NCI-H2227 (cell line): ENCODE measurements at regions not wholly inside any gene's neighbourhood (a gene's known extent, or its start where the extent isn't known, plus 50 kb on each side); places are given as distances from the start of the nearest gene placed in this dataset.
"Not testable (repeated sequence)": the region's sequence is repeated elsewhere in the genome, so short reads cannot be mapped to it uniquely, and the experiment has no call there.

Experiments
- DNase-seq: peaks from one replicate; lab custom pipeline; 2025; ENCODE audit not compliant: unreplicated experiment; lab: John Stamatoyannopoulos, UW

DNA sequence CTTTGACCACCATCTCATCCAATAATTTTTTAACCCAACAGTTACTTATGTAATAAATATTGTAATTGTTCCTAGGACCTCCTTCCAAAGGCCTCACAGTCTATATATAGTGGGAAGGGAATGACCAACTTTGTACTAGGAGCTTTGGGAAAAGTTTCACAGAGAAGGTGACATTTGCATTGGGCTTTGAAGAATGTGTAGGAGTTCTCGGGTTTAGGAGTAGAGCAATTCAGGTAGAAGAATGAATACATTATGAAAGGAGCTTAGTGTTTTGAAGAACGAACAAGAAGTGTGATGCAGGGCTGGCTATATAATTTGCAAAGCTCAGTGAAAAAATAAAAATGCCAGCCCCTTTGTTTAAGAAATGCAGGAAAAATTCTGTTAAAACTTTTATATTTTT lies 330.4 kb upstream of the DEPDC1 start:
- no peak for DNase-seq

DNA sequence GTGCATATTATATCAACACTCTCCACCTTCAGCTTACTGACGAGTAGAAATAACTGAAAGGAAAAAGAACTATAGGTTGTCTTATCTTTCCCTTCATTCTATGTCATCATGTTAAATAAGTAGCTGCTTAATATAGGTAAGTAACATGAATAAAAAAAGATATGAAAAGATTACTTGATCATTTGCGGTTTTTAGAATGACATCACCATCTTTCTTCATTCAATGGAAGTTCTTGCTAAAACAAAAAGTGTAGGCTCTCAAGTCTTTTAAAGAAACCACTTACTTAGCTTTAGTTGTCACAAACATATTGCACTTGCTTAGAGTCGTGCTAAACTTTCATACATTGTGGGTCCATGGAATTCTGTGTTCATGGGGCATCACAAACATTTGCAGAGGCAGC lies 331.1 kb upstream of the DEPDC1 start:
- no peak for DNase-seq

GRCh38 chr1:68831281-68831680 lies 334.4 kb upstream of the DEPDC1 start:
- DNase-seq: no peak

DNA sequence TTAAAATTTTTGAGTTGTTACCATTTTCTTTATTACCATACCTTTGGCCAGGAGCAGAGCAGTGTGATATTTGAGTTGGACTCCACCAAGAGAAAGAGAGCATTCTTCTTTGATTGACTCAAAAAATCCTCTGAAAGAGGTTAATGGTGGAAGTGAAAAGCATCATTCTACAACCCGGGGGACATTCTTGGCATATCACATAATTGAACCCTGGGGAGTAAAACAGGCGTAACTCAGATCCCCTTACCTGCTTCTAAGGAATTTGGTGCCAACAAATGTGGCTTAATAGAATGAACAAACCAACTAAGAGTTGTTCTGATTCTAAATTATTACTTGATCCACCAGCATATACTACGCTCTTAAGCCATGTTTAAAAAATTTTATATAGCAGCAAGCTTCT lies 351.1 kb upstream of the DEPDC1 start:
- DNase-seq: no peak

GRCh38 chr1:68868606-68869005 lies 371.7 kb upstream of the DEPDC1 start:
- DNase-seq: no peak

- no peak for DNase-seq
These were observed 376.3 kb upstream of the DEPDC1 start for GRCh38 chr1:68873144-68873543.

DNA sequence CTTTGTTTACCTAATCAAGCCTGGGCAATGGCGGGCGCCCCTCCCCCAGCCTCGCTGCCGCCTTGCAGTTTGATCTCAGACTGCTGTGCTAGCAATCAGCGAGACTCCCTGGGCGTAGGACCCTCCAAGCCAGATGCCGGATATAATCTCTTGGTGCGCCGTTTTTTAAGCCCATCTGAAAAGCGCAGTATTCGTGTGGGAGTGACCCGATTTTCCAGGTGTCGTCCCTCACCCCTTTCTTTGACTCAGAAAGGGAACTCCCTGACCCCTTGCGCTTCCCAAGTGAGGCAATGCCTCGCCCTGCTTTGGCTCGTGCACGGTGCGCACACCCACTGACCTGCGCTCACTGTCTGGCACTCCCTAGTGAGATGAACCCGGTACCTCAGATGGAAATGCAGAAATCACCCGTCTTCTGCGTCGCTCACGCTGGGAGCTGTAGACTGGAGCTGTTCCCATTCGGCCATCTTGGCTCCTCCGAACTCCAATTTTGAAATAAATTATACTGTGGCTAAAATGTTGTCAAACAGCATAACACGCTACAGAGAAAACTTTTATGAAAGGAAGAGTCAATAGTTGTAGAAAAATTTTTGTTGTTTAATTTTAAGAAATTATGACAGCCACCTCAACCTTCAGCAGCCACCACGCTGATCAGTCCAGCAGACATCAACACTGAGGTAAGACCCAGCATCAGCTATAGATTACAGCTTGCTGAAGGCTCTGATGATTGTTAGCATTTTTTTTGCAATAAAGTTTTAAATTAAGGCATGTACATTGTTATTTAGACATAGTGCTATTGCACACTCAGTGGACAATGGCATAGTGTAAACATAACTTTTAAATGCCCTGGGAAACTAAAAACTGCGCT lies 384.7 kb upstream of the DEPDC1 start:
- peak; percentile 40 for DNase-seq

- DNase-seq: no peak
These were observed 392.6 kb upstream of the DEPDC1 start for GRCh38 chr1:68889471-68889870.

DNA sequence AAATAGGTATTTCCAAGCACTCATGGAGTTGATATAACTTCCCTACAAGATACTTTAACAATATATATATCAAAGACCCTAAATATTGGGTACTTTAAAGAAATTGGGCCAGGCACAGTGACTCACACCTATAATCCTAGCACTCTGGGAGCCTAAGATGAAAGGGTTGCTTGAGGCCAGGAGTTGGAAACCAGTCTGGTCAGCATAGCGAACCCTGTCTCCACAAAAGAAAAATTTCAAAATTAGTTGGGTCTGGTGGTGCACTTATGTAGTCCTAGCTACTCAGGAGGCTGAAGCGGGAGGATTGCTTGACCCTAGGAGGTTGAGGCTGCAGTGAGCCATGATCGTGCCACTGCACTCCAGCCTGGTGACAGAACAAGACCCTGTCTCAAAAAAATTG lies 393.9 kb upstream of the DEPDC1 start:
- no peak for DNase-seq

- DNase-seq: no peak
These were observed 407.6 kb upstream of the DEPDC1 start for GRCh38 chr1:68904477-68904876.

- no peak for DNase-seq
These were observed 409.5 kb upstream of the DEPDC1 start for GRCh38 chr1:68906431-68906830.

GRCh38 chr1:68907491-68907890 lies 410.6 kb upstream of the DEPDC1 start:
- DNase-seq: no peak

DNA sequence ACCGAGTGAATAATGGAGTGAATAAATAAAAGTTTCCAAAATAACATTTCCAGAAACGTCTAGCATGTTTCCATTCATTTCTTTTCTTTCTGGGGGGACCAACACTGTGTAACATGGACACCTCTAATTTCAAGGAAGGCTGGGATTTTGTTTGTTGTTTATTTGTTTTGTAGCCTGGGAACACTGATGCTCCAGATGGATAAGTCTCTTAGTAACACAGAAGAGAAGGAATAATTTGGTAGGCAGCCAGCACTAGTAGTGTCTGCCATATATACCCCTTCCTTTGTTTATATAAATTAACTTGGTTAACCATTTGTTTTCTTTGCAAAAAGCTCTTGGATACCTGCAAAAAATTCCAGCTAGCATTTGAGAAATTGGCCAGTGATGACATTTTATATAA lies 411.4 kb upstream of the DEPDC1 start:
- DNase-seq: no peak

- DNase-seq: no peak
These were observed 419.5 kb upstream of the DEPDC1 start for GRCh38 chr1:68916221-68916902.

DNA sequence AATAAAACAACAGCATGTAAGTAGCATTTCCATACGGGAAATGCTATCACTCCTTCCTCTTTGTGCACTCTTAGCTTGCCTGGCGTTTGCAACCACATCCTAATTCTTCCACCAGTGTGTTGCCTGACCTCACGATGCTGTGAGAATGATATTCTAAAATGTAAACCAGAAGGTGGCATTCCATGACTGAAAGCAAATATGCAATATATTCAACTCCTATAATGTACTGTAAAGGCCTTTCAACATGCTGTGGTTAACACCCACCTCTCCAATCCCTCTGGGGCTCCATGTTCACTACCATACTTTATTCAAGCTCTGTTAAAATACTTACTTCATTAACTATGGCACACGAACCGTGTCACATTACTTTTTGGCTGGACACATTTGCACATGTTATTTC lies 420.6 kb upstream of the DEPDC1 start:
- no peak for DNase-seq

GRCh38 chr1:68918563-68918962 lies 421.7 kb upstream of the DEPDC1 start:
- DNase-seq: no peak

DNA sequence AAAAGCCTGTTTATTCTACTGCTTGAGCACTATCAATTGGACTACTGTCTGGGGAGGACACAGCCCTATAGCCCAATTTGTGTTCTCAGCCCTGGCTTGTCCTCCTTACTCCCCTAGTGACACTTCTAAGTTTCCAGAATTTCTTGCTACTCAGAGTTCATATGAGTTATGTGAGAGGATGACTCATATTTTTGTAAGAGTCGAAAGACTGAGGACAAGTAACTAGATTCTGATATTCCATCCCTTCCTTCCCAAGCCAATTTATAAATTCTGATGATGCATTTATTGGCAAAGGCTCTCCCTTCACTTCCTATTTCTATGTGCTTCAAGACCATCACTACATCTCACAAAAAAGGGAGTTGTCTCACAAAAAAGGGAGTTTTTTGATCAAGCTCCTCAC lies 422.2 kb upstream of the DEPDC1 start:
- no peak for DNase-seq

GRCh38 chr1:68923475-68924088 lies 426.7 kb upstream of the DEPDC1 start:
- DNase-seq: not testable (repeated sequence)

GRCh38 chr1:68930101-68930500 lies 433.2 kb upstream of the DEPDC1 start:
- no peak for DNase-seq

DNA sequence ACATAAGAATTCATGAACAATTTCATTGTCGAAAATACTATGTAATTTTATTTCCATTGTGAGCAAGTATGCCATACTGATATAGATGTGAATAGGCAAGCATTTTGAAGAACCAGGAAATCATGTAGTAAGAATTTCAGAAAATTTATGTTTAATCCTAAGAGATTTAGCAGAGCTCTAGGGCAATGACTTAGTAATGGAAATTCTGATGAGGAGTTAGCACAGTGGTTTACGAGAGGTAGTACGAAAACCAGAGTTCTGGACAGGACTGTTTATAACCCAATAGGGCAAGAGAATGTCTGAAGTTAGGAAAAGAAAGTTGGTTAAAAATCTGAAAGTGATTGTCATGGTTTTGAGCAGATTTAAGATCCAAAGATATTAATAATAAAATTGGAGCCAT lies 439.6 kb upstream of the DEPDC1 start:
- no peak for DNase-seq

- DNase-seq: no peak
These were observed 441.3 kb upstream of the DEPDC1 start for GRCh38 chr1:68938051-68938666.

DNA sequence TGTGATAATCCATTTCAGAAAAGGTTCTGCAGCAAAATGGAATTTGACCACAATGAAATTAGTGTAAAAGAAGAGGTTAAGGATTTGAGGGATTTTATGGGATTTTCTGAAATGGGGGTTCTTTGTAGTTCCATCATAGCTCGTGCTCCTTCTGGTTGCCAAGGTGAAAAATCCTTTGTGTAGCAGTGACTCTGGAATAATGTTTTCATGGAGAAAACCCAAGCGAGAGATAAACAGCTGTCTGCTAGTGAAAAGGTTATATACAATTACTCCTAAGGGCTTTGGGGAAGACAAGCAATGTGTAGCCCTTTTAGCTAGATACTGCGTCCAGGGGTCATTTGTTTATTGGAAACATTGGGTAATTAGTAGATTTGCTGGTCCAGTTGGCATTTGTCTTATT lies 453.2 kb upstream of the DEPDC1 start:
- peak; percentile 27 for DNase-seq
